ENCODE measurements at regions not wholly inside any gene's neighbourhood (a gene's known extent, or its start where the extent isn't known, plus 50 kb on each side); places are given as distances from the start of the nearest gene placed in this dataset.

DNA sequence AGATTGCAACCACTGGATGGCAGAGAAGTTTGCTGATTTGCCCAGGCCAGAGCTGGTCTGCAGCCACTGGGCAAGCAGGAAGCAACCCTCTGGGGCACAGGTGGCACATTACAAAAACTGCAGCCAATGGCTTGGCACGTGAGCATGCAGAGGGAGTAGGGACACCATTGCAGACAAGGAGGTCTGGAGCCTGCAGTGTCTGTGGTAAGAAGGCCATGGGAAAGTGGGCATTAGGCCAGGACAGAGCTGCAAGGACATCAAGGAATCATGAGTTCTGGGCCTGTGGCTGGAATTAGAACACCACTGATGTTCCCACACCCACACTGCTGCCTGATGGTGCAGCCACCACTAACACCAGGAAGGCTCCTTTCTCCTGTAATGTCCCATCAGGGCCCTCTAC, 113.0 kb downstream of the TSEN15 start:
- H3K27ac ChIP-seq (ENCODE audit: low read depth, low read length) = no peak overlapping the region
- H3K9me3 ChIP-seq (ENCODE audit: control insufficient read depth, insufficient read depth, low read length) = no peaks in the 10 kb centered on the region
- H3F3A ChIP-seq (ENCODE audit: control insufficient read depth, insufficient read depth) = no peaks in the 10 kb centered on the region
- TF ChIP-seq EZH2phosphoT487 (IDR thresholded peaks at IDR 0.05; ENCODE audit: borderline replicate concordance, low read length) = no peak
- no peak for TF ChIP-seq CTCF (IDR thresholded peaks at IDR 0.05; ENCODE audit: low read depth, low read length, poor library complexity, severe bottlenecking)
- no peaks in the 10 kb centered on the region for H3K79me2 ChIP-seq (ENCODE audit: control insufficient read depth, low read length)
- no peaks in the 10 kb centered on the region; the same call in 1 of the 2 replicates for H3K27me3 ChIP-seq (ENCODE audit: control insufficient read depth, low read length)
- H3K36me3 ChIP-seq (ENCODE audit: control insufficient read depth, low read length) = no peaks in the 10 kb centered on the region
- H3K9me2 ChIP-seq (replicated peaks; ENCODE audit: control insufficient read depth, low read length) = no peaks in the 10 kb centered on the region
- no peak overlapping the region for H3K4me2 ChIP-seq (ENCODE audit: low read length)
- no peaks in the 10 kb centered on the region for H3K4me1 ChIP-seq (ENCODE audit: control insufficient read depth, low read length)
- H3K4me3 ChIP-seq (ENCODE audit: low read length) = no peak overlapping the region
- H4K20me1 ChIP-seq (ENCODE audit: control insufficient read depth, insufficient read depth, low read depth, low read length) = no peaks in the 10 kb centered on the region

GRCh38 chr1:184166485-184166884, 115.0 kb downstream of the TSEN15 start:
- no peaks in the 10 kb centered on the region for H3K79me2 ChIP-seq (ENCODE audit: control insufficient read depth, low read length)

GRCh38 chr1:184167352-184167751, 115.8 kb downstream of the TSEN15 start:
- no peaks in the 10 kb centered on the region for H3K79me2 ChIP-seq (ENCODE audit: control insufficient read depth, low read length)
- no peaks in the 10 kb centered on the region for H3K36me3 ChIP-seq (ENCODE audit: control insufficient read depth, low read length)
- no peaks in the 10 kb centered on the region for H3K9me2 ChIP-seq (replicated peaks; ENCODE audit: control insufficient read depth, low read length)
- no peak for TF ChIP-seq EZH2phosphoT487 (IDR thresholded peaks at IDR 0.05; ENCODE audit: borderline replicate concordance, low read length)
- no peak for TF ChIP-seq CTCF (IDR thresholded peaks at IDR 0.05; ENCODE audit: low read depth, low read length, poor library complexity, severe bottlenecking)
- H3K9me3 ChIP-seq (ENCODE audit: control insufficient read depth, insufficient read depth, low read length) = no peaks in the 10 kb centered on the region
- no peak overlapping the region for H3K4me3 ChIP-seq (ENCODE audit: low read length)
- no peaks in the 10 kb centered on the region for H3K27me3 ChIP-seq (ENCODE audit: control insufficient read depth, low read length)
- no peaks in the 10 kb centered on the region for H4K20me1 ChIP-seq (ENCODE audit: control insufficient read depth, insufficient read depth, low read depth, low read length)
- H3K4me1 ChIP-seq (ENCODE audit: control insufficient read depth, low read length) = no peaks in the 10 kb centered on the region
- H3K27ac ChIP-seq (ENCODE audit: low read depth, low read length) = no peak overlapping the region
- no peak overlapping the region for H3K4me2 ChIP-seq (ENCODE audit: low read length)
- H3F3A ChIP-seq (ENCODE audit: control insufficient read depth, insufficient read depth) = no peaks in the 10 kb centered on the region

More at GRCh38 chr1:184166485-184166884, 115.0 kb downstream of the TSEN15 start:
- H3K27ac ChIP-seq (ENCODE audit: low read depth, low read length) = no peak overlapping the region
- no peaks in the 10 kb centered on the region for H3K9me2 ChIP-seq (replicated peaks; ENCODE audit: control insufficient read depth, low read length)
- no peaks in the 10 kb centered on the region for H3K4me1 ChIP-seq (ENCODE audit: control insufficient read depth, low read length)
- no peak overlapping the region for H3K4me2 ChIP-seq (ENCODE audit: low read length)
- H3K27me3 ChIP-seq (ENCODE audit: control insufficient read depth, low read length) = no peaks in the 10 kb centered on the region
- H3K4me3 ChIP-seq (ENCODE audit: low read length) = no peak overlapping the region
- TF ChIP-seq EZH2phosphoT487 (IDR thresholded peaks at IDR 0.05; ENCODE audit: borderline replicate concordance, low read length) (no peak), CTCF (IDR thresholded peaks at IDR 0.05; ENCODE audit: low read depth, low read length, poor library complexity, severe bottlenecking) (no peak)
- H4K20me1 ChIP-seq (ENCODE audit: control insufficient read depth, insufficient read depth, low read depth, low read length) = no peaks in the 10 kb centered on the region
- no peaks in the 10 kb centered on the region for H3K36me3 ChIP-seq (ENCODE audit: control insufficient read depth, low read length)
- H3F3A ChIP-seq (ENCODE audit: control insufficient read depth, insufficient read depth) = no peaks in the 10 kb centered on the region
- H3K9me3 ChIP-seq (ENCODE audit: control insufficient read depth, insufficient read depth, low read length) = no peaks in the 10 kb centered on the region

DNA sequence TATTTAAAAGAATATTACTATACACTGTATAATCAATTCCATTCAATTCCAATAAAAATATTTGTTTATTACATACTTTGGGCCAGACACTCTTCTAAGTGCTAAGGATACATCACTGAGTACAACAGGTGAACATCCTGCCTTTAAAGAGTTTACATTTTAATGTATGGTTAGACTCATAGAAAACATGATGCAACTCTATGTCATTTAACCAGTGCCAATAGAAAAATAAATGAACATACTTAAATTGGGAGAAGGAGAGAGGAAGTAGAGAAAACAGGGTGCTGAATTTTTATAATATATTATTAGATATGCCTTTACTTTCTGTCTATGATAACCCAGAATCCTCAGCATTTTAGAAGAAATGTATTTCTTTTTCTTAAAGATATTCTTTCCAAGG, 119.2 kb downstream of the TSEN15 start:
- H3K27me3 ChIP-seq (ENCODE audit: control insufficient read depth, low read length) = no peaks in the 10 kb centered on the region
- H3K4me2 ChIP-seq (ENCODE audit: low read length) = no peak overlapping the region
- H3F3A ChIP-seq (ENCODE audit: control insufficient read depth, insufficient read depth) = no peaks in the 10 kb centered on the region
- H3K4me3 ChIP-seq (ENCODE audit: low read length) = no peak overlapping the region
- H3K4me1 ChIP-seq (ENCODE audit: control insufficient read depth, low read length) = no peaks in the 10 kb centered on the region
- H3K9me2 ChIP-seq (replicated peaks; ENCODE audit: control insufficient read depth, low read length) = no peaks in the 10 kb centered on the region
- no peaks in the 10 kb centered on the region for H4K20me1 ChIP-seq (ENCODE audit: control insufficient read depth, insufficient read depth, low read depth, low read length)
- no peaks in the 10 kb centered on the region for H3K36me3 ChIP-seq (ENCODE audit: control insufficient read depth, low read length)
- no peak for TF ChIP-seq EZH2phosphoT487 (IDR thresholded peaks at IDR 0.05; ENCODE audit: borderline replicate concordance, low read length)
- no peak for TF ChIP-seq CTCF (IDR thresholded peaks at IDR 0.05; ENCODE audit: low read depth, low read length, poor library complexity, severe bottlenecking)
- no peaks in the 10 kb centered on the region for H3K9me3 ChIP-seq (ENCODE audit: control insufficient read depth, insufficient read depth, low read length)
- no peaks in the 10 kb centered on the region for H3K79me2 ChIP-seq (ENCODE audit: control insufficient read depth, low read length)
- no peak overlapping the region for H3K27ac ChIP-seq (ENCODE audit: low read depth, low read length)
